Upper lobe of right lung (tissue), 1 donor: ENCODE measurements at regions not wholly inside any gene's neighbourhood (a gene's known extent, or its start where the extent isn't known, plus 50 kb on each side); places are given as distances from the start of the nearest gene placed in this dataset.

Experiments
- ATAC-seq: fragments of 200-7000 bp; cut with Tn5 transposase; one replicate; pipeline ENCODE4 v1.9.1; 2020; ENCODE audit warnings: mild to moderate bottlenecking, moderate library complexity
- DNase-seq: peaks from one replicate; pipeline ENCODE4 v3.0.0-alpha.2; 2020
- H3K27ac ChIP-seq: fragments of 200-600 bp; one replicate; pipeline ENCODE4 v1.8.0; 2022
- H3K27me3 ChIP-seq: fragments of 200-600 bp; one replicate; pipeline ENCODE4 v1.8.0; 2022; ENCODE audit warnings: mild to moderate bottlenecking
- H3K36me3 ChIP-seq: fragments of 200-600 bp; one replicate; pipeline ENCODE4 v1.8.0; 2022
- H3K4me1 ChIP-seq: fragments of 200-600 bp; one replicate; pipeline ENCODE4 v1.8.0; 2022
- H3K4me3 ChIP-seq: fragments of 200-600 bp; one replicate; pipeline ENCODE4 v1.8.0; 2022; ENCODE audit warnings: mild to moderate bottlenecking
- H3K9me3 ChIP-seq: fragments of 200-600 bp; one replicate; pipeline ENCODE4 v1.8.0; 2022
- intact Hi-C: fragments of 100-400 bp; cut with DNase I; formaldehyde crosslinking; loops from one replicate; pipeline ENCODE4 v1.11.0; 2022
- TF ChIP-seq, protein P1 (sequence below): fragments of 200-600 bp; IDR thresholded peaks from one replicate; pipeline ENCODE4 v1.8.0; 2022; ENCODE audit warnings: antibody characterized with exemption
- donor health status: DM: no; HTN: yes; CAD: no; lungs with severe emphysema.

DNA sequence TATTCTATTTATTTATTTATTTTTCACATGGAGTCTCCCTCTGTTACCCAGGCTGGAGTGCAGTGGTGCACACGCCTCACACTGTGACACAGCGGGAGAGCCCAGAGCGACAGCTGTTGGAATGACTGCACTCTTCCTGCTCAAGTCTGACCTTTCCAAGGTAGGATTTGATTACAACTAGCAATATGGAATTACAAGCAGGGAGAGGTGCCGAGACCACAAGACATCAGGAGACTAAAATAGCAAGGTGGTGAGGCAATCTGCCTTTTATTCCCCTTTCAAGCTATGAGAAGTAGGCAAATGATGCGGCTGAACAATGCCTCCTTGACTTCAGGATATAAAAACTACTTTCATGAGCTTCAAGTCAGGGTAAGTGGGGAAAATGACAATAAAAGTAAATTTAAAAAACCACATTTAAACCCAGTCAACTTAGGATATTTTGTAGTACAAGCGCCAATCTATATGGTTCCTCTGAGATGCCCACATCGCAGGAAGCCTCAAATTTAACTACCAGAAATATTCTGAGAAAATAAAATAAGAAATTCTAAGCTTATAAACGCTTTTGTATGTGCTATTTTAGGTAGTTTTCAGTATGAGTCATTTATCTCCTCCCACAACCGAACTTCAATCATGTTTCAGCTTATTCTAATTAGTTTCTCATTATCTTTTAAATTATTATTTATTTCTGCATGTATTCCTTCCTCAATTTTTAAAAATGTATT, 146.9 kb upstream of the SGK1 start:
- Histone ChIP-seq H3K9me3 (no peaks in the 10 kb centered on the region), H3K36me3 (no peaks in the 10 kb centered on the region), H3K27ac (no peak overlapping the region), H3K4me3 (no peak overlapping the region), H3K4me1 (no peaks in the 10 kb centered on the region), H3K27me3 (no peaks in the 10 kb centered on the region)
- ATAC-seq (no peak), DNase-seq (no peak)
- TF ChIP-seq, protein P1, sequence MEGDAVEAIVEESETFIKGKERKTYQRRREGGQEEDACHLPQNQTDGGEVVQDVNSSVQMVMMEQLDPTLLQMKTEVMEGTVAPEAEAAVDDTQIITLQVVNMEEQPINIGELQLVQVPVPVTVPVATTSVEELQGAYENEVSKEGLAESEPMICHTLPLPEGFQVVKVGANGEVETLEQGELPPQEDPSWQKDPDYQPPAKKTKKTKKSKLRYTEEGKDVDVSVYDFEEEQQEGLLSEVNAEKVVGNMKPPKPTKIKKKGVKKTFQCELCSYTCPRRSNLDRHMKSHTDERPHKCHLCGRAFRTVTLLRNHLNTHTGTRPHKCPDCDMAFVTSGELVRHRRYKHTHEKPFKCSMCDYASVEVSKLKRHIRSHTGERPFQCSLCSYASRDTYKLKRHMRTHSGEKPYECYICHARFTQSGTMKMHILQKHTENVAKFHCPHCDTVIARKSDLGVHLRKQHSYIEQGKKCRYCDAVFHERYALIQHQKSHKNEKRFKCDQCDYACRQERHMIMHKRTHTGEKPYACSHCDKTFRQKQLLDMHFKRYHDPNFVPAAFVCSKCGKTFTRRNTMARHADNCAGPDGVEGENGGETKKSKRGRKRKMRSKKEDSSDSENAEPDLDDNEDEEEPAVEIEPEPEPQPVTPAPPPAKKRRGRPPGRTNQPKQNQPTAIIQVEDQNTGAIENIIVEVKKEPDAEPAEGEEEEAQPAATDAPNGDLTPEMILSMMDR = no peak
- intact Hi-C loops = no loop called here

GRCh38 chr6:134458857-134459657, 141.1 kb upstream of the SGK1 start:
- intact Hi-C loops = no loop called here
- Histone ChIP-seq H3K27me3 (no peaks in the 10 kb centered on the region), H3K4me3 (no peak overlapping the region), H3K36me3 (no peaks in the 10 kb centered on the region), H3K9me3 (no peaks in the 10 kb centered on the region), H3K4me1 (no peaks in the 10 kb centered on the region), H3K27ac (no peak overlapping the region)
- no peak for DNase-seq
- TF ChIP-seq, protein P1 = no peak
- ATAC-seq = peak; percentile 82

DNA sequence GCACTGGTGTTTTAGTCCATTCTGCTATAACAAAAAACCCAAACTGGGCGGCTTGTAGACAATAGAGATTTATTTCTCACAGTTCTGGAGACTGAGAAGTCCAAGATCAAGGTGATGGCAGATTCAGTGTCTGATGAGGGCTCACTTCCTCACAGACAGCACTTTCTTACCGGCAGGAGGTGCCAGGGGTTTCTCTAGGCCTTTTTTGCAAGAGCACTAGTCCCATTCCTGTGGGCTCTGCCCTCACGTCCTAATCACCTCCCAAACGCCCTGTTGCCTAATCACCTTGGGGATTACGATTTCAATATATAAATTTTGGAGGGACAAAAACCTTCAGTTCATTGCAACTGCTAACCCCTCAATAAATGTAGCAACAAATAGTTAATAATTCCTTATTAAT, 140.0 kb upstream of the SGK1 start:
- Histone ChIP-seq H3K9me3 (no peaks in the 10 kb centered on the region), H3K27ac (no peak overlapping the region), H3K4me3 (no peak overlapping the region), H3K27me3 (no peaks in the 10 kb centered on the region), H3K36me3 (no peaks in the 10 kb centered on the region), H3K4me1 (no peaks in the 10 kb centered on the region)
- DNase-seq (no peak), ATAC-seq (no peak)
- intact Hi-C loops = no loop called here
- TF ChIP-seq, protein P1 = no peak

- no peaks in the 10 kb centered on the region for H3K27me3 ChIP-seq
- no peaks in the 10 kb centered on the region for H3K9me3 ChIP-seq
- TF ChIP-seq, protein P1 = no peak
- no peak for ATAC-seq
- DNase-seq = no peak
- no peak overlapping the region for H3K27ac ChIP-seq
- H3K36me3 ChIP-seq = no peaks in the 10 kb centered on the region
- H3K4me3 ChIP-seq = no peak overlapping the region
- intact Hi-C loops = no loop called here
- no peaks in the 10 kb centered on the region for H3K4me1 ChIP-seq
Observed at GRCh38 chr6:134456226-134456625, 138.3 kb upstream of the SGK1 start.

DNA sequence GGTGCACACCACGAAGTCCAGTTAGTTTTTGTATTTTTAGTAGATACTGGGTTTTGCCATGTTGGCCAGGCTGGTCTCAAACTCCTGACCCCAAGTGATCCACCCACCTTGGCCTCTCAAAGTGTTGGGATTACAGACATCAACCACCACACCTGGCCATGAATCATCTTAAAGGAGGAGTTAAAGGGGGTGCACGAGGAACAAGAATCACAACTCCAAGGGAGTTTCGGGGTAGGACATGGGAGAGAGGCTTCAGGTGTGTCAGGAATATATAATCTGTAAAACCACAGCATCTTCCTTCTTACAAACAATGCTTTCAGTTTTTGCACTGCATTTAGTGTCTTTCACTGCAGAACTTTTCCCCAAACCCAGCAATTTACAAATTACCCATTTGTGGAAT, 137.4 kb upstream of the SGK1 start:
- intact Hi-C loops = no loop called here
- ATAC-seq = no peak
- no peak overlapping the region for H3K27ac ChIP-seq
- no peaks in the 10 kb centered on the region for H3K27me3 ChIP-seq
- H3K4me3 ChIP-seq = no peak overlapping the region
- no peaks in the 10 kb centered on the region for H3K9me3 ChIP-seq
- no peak for DNase-seq
- no peaks in the 10 kb centered on the region for H3K4me1 ChIP-seq
- TF ChIP-seq, protein P1 = no peak
- H3K36me3 ChIP-seq = no peaks in the 10 kb centered on the region
